PC-9 (cell line): ENCODE measurements at regions not wholly inside any gene's neighbourhood (a gene's known extent, or its start where the extent isn't known, plus 50 kb on each side); places are given as distances from the start of the nearest gene placed in this dataset.

Source experiments
- EZH2 ChIP-seq: fragments of 200-600 bp; sonication (generic); IDR thresholded peaks from 2 replicates; pipeline ENCODE4 v1.8.0; 2017; ENCODE audit warnings: antibody characterized with exemption, low read depth
- TF ChIP-seq, protein P1 (sequence below): fragments of 200-600 bp; sonication (generic); conservative IDR thresholded peaks from 2 replicates; pipeline ENCODE4 v1.6.1; 2017; ENCODE audit warnings: mixed run types, antibody characterized with exemption, mild to moderate bottlenecking, moderate library complexity

DNA sequence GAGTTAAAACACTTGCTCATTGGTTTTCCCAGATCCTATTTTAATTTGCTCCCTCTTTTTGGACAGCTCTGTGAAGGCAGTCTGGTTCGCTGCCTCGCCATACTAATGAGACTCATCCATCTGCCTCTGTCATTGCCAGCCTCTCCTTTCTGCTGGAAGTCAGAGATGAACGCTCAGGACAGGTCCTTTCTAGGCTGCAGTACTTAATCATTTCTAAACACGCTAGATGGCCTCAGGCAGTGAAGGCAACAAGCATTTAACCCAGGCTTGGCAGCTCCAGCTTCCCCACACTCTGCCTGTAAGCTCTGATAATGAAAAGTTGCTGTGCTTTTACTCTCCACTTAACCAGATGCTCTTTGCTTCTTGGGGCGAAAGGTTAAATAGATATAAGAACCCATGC is 286.7 kb upstream of the POU3F2 start:
- TF ChIP-seq, protein P1, sequence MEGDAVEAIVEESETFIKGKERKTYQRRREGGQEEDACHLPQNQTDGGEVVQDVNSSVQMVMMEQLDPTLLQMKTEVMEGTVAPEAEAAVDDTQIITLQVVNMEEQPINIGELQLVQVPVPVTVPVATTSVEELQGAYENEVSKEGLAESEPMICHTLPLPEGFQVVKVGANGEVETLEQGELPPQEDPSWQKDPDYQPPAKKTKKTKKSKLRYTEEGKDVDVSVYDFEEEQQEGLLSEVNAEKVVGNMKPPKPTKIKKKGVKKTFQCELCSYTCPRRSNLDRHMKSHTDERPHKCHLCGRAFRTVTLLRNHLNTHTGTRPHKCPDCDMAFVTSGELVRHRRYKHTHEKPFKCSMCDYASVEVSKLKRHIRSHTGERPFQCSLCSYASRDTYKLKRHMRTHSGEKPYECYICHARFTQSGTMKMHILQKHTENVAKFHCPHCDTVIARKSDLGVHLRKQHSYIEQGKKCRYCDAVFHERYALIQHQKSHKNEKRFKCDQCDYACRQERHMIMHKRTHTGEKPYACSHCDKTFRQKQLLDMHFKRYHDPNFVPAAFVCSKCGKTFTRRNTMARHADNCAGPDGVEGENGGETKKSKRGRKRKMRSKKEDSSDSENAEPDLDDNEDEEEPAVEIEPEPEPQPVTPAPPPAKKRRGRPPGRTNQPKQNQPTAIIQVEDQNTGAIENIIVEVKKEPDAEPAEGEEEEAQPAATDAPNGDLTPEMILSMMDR, result no peak
- no peak for TF ChIP-seq EZH2
